OCI-M1 (cell line): ENCODE measurements at regions not wholly inside any gene's neighbourhood (a gene's known extent, or its start where the extent isn't known, plus 50 kb on each side); places are given as distances from the start of the nearest gene placed in this dataset.

ENCODE experiments used
- DNase-seq: peaks from one replicate; lab custom pipeline; 2025; lab: John Stamatoyannopoulos, UW

DNA sequence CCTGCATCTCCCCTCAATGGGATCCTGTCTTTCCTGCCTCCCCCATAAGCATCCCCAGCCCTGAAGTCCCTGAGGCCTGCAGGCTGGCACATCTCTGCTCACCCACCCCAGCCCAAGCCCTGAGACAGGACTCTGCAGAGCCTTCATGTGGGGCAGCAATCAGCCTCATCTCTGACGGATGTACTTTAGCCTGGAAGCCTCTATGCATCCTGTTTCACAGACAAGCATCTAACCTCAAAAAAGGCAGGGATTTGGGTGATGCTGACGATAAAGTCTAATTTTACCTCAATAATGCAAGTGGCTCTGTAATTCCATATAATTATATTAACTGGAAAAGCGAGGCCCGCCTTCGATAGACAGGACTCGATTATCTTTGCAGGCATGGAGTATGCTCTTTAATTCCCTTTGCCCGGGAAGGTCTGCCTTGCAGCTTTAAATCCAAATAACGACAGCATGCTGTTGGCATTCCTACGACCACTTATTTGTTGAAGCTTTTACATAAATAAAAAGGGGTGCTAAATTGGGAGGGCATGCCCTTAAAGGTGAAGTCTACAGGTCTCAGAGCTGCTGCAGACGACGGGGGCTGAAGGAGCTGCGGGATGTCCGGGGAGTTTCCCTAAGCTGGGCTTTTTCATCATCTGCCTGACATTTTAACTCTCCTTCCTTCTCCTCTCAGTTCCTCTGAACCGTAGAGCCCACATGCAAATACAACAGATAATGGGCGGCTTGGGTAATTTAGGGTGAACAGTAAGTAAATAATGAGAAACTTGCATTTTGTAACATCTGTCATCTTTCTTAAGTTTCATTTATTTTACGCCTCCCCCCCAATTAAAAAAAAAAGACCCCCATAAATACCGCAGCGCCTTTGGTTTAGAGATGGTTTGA is 211.5 kb downstream of the URI1 start:
- DNase-seq: no peak

GRCh38 chr19:30154410-30154809 is 212.4 kb downstream of the URI1 start:
- DNase-seq: no peak

GRCh38 chr19:30155381-30156200 is 213.6 kb downstream of the URI1 start:
- DNase-seq: no peak

DNA sequence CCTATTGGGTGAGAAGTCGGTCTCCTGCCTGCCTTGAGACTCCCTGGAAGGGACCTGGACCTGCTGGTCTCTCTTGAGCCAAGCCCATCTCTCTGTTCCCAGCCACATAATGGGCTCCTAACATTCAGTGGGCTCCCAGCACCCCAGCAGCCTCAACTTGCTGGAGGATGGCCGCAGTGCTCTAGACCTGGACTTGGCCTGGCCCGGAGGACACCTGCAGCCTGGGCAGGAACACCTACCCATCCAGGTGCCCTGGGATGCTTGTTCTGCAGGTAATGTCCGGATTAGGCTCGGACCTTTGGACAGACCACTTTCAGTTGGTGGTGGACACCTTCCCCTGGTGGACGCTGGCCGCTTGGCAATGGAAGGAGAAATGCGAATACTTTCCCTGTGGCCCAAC is 214.6 kb downstream of the URI1 start:
- no peak for DNase-seq

DNA sequence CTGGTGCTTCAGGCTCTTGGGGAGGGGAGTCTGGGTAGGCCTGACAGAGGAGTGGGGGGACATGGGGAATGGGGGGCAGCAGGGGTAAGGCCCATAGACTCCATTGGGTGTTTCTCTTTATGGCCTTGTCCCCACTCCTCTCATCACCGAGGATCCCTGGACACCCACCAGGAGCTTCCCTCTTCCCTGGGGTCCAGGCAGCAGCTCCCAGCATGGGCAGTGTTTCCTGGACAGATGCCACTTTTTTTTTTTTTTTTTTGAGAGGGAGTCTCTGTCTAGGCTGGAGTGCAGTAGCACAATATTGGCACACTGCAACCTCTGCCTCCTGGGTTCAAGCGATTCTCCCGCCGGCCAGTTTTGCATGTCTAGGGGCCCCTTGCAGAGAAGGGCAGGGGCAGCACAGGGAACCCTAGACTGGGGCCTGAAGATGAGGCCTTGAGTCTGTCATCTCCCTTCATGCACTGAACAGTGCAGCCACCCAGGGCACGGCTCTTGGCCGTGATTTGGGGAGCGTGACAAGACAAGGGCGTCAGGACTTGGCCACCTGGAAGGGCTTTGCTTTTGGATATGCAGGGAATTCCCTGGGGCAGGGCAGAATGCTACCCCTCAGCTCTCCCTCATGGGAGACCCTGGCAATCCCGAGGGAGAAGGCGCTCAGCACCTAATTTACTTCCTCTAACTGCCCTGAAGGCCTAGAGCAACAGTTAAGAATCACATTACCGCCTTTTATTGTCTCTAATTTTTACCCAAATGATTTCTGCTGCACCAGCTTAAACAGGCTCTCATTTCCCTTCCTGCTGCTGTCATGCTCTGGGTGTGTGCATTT is 213.9 kb upstream of the ZNF536 start:
- DNase-seq: no peak

DNA sequence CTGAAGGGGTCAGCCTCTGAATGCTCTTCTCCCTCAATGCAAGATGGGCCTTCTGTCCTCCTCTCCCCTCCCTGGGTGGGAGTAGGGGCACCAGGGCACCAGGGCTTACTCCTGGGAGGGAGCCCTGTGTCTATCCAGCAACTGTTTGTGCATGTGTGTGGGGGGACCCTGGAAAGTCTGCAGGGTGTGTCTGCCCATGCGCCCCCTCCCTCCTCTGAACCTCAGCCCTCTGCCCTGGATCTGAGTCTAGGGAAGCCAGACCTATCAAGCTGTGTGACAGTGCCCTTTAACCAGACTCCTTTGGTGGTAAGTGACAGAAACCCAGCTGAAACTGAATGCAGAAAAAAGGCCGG is 213.3 kb upstream of the ZNF536 start:
- no peak for DNase-seq

GRCh38 chr19:30159636-30160035 is 212.5 kb upstream of the ZNF536 start:
- DNase-seq: no peak

DNA sequence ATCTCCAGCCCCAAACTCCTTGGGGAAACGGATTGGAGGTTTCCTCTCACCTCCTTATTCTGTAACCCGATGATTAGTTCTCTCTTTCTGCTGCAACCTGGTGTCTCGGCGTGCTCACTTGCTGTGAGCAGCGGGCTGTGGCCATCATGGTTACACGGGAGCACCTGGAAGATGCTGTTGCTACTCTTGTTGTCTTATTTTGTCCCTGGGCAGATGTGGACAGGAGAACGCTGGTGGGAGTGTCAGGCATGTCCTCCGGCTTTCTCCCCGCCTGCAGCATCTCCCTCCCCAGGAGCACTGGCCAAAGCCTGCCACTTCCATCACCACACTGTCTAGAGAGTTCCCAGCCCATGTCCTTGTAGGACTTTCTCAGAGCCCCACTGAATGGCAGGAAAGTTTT is 211.8 kb upstream of the ZNF536 start:
- DNase-seq: no peak

GRCh38 chr19:30161021-30161655 is 211.0 kb upstream of the ZNF536 start:
- no peak for DNase-seq

DNA sequence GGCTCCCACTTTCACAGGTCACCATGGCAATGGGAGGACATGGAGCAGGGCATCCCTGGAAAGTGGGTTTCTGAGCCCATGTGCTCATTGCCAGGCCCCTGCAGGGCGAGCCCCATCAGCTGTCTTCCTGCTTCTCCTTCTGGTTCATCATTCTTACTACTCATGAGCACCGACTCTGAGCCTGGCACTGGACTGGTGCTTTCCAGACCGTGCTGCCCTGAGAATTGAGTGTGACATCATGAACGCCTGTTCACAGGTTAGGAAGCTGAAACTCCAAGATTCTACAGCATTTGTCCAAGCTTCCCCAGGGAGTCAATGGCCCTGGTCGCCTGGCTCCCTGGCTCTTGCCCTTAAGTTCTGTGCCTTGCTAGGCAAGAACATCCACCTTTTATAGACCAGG is 210.4 kb upstream of the ZNF536 start:
- DNase-seq: no peak

DNA sequence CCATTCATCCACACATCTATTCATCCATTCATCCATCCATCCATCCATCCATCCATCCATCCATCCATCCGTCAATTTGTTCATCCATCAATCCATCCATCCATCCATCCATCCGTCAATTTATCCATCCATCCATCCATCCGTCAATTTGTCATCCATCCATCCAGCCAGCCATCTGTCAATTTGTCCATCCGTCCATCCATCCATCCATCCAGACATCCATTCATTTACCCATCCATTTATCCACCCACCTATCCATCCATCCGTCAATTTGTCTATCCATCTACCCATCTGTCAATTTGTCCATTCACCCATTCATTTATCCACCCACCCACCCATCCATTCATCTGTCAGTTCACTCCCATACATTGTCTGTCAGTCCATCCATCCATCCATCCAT is 209.5 kb upstream of the ZNF536 start:
- no peak for DNase-seq

DNA sequence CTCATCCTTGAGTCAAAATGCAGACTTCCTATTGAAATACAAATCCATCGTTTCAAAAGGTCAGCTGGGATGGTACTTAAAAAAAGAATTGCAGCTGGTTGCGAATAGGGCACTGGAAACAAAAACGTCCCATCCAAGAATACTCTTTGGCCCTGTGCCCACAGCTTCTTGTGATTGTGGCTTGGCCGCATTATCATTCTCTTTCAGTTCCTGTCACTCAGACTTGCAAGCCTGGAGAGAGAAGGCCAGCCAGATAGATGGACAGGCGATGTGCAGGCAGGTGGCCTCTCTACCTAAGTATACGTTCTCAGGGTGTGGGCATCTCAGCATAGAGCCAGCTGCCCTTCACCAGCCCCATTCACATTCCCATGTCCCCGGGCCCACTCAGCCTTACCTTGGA is 208.5 kb upstream of the ZNF536 start:
- no peak for DNase-seq

GRCh38 chr19:30165228-30165813 is 206.9 kb upstream of the ZNF536 start:
- DNase-seq: no peak

DNA sequence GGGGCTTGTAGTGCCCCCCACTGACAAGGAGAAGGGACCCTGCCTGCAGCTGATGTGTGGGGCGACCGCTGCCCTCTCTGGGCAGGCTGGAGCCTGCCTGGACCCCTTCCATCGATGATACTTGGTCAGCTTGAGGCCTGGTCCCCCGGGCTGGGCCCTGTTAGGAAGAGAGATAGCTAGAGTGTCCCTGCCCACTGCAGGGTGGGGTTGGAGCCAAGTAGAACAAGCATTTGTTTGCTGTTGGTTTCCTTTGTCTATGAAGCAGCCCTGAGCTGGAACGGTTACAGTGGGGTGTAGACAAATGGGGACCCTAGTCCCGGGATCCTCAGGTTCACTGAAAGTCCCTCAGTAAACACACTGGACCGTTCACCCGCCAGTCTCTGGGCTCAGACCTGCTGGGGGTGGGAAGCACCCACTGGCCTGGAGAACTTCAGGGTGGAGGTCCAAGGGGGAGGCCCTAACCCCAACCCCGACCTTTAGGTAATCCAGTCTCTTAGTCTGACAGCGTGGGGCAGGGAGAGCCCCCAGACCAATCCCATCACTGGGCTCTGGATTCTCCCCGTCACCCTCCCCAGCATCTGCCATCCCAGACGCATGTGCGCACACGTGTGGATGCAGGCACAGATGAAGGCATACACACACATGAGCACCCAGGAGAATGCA is 204.8 kb upstream of the ZNF536 start:
- DNase-seq: no peak

GRCh38 chr19:30167976-30168635 is 204.1 kb upstream of the ZNF536 start:
- no peak for DNase-seq

DNA sequence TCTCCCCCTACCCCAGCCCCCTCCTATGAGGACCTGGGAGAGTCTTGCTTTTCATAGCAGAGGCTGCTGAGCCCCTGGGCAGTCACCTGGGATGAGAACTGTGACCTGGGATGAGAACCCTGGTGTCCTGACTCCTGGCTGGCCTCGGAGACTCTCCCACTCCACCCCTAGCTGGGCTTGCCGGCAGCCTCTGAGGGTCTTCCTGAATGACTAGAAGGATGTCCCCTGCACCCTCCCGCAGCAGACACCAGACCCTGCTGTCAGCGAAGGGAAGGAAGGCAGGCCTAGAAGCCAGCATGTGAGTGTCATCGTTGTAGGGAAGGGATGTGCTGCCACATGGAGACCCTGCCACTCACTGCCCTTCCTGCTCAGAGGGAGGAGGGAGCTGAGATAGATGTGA is 203.4 kb upstream of the ZNF536 start:
- no peak for DNase-seq

DNA sequence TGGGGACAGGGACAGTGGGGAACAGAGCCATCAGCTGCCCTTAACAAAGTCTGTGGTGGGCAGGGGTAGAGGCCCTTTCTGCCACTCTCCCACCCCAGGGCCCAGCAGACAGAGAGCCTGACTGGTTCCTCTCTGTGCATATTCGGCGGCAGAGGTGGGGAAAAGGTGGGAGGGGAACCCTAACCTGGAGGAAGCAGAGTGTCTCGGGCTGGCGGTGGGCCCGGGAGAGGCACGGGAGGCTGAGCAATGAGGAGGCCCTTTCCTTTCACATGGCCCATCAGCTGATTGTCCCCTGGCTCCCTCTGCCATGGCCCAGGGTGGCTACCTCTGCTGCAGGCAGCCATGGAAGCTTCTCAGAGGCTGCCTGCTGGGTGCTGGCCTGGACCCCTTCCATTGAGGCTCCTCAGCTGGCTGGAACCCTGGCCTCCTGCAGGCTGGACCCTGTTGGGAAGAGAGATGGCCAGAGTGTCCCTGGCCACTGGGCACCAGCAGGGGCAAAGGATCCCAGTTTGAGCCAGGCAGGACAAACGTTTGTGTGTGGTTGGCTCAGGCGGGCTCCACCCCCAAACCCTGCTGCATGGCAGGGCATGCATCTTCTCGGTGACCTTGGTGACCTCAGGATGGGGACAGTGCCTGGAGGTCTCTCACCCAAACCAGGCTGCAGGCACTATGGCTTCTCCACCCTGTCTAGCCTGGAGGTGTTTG is 202.8 kb upstream of the ZNF536 start:
- DNase-seq: no peak

GRCh38 chr19:30170081-30170480 is 202.1 kb upstream of the ZNF536 start:
- no peak for DNase-seq

DNA sequence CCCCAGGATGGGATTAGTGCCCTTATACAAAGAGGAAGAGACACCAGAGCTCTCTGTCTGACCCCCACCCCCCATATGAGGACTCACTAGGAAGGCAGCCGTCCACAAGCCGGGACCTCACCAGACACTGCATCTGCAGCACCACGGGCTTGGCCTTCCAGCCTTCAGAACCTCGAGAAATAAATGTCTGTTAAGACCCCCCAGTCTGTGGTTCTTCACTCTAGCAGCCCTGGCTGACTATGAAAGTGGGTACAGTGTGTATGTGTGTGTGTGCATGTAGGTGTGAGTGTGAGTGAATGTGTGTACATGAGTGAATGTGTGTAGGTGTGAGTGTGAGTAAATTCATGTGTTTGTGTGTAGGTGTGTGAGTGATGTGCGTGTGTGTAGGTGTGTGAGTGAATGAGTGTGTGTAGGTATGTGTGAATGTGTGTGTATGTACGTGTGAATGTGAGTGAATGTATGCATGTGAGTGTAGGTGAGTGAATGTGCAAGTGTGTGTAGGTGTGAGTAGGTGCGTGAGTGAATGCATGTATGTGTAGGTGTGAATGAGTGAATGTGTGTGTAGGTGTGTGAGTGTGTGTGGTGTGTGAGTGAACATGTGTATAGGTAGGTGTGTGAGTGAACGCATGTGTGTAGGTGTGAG is 201.6 kb upstream of the ZNF536 start:
- DNase-seq: no peak
